RWPE1 (cell line): ENCODE measurements at regions not wholly inside any gene's neighbourhood (a gene's known extent, or its start where the extent isn't known, plus 50 kb on each side); places are given as distances from the start of the nearest gene placed in this dataset.

ENCODE experiments used
- CTCF ChIA-PET: fragments of 350-600 bp; sonication (Branson Sonifier 250); formaldehyde crosslinking; extraction: SDS; loops from one replicate; lab custom pipeline; 2021; lab: Yijun Ruan, JAX
- POLR2A ChIA-PET: fragments of 400-600 bp; formaldehyde crosslinking; extraction: SDS; loops from one replicate; lab custom pipeline; 2020; ENCODE audit warnings: antibody characterized with exemption; ENCODE audit not compliant: low non-redundant PET; lab: Yijun Ruan, JAX
- DNase-seq: peaks from one replicate; pipeline ENCODE4 v3.0.0; 2012; ENCODE audit warnings: low spot score
- H3K27ac ChIP-seq: fragments of 450-650 bp; 2 replicates; pipeline ENCODE4 v1.5.1; 2017
- CTCF ChIP-seq: fragments of 450-650 bp; conservative IDR thresholded peaks from 2 replicates; pipeline ENCODE4 v1.5.1; 2017; ENCODE audit warnings: low read depth, mild to moderate bottlenecking

- no peak overlapping the region for H3K27ac ChIP-seq
- DNase-seq, result no peak
- no peak for TF ChIP-seq CTCF
- POLR2A ChIA-PET, result no interaction called here
- CTCF ChIA-PET, result interaction anchor here (0.7 kb wide), 1 partner anchor 12 kb away, joined by 4 read pairs; no protein-coding TSS in a partner anchor
Measured at GRCh38 chr6:167702241-167702827, 124.4 kb upstream of the AFDN start.

GRCh38 chr6:167703347-167703746 is 123.4 kb upstream of the AFDN start:
- POLR2A ChIA-PET, result no interaction called here
- no peak for TF ChIP-seq CTCF
- no peak overlapping the region for H3K27ac ChIP-seq
- no peak for DNase-seq
- CTCF ChIA-PET, result interaction anchor here (0.6 kb wide), 1 partner anchor 56 kb away, joined by 3 read pairs; no protein-coding TSS in a partner anchor

- ChIA-PET CTCF (interaction anchor here (0.6 kb wide), 1 partner anchor 55 kb away, joined by 3 read pairs; no protein-coding TSS in a partner anchor), POLR2A (no interaction called here)
Measured at GRCh38 chr6:167703781-167704180, 122.9 kb upstream of the AFDN start.

GRCh38 chr6:167704396-167704901 is 122.3 kb upstream of the AFDN start:
- ChIA-PET CTCF (interaction anchor here (0.7 kb wide), 1 partner anchor 780 kb away, joined by 3 read pairs; no protein-coding TSS in a partner anchor), POLR2A (no interaction called here)
- no peak for DNase-seq
- H3K27ac ChIP-seq, result no peak overlapping the region
- no peak for TF ChIP-seq CTCF

More at GRCh38 chr6:167703781-167704180, 122.9 kb upstream of the AFDN start:
- TF ChIP-seq CTCF, result no peak
- H3K27ac ChIP-seq, result no peak overlapping the region
- no peak for DNase-seq

GRCh38 chr6:167705211-167705750 is 121.4 kb upstream of the AFDN start:
- ChIA-PET CTCF (no interaction called here), POLR2A (no interaction called here)
- DNase-seq, result no peak
- TF ChIP-seq CTCF, result no peak
- H3K27ac ChIP-seq, result no peak overlapping the region

GRCh38 chr6:167706313-167707109 is 120.2 kb upstream of the AFDN start:
- ChIA-PET POLR2A (no interaction called here), CTCF (interaction anchor here (0.7 kb wide), 1 partner anchor 39 kb away, joined by 5 read pairs; no protein-coding TSS in a partner anchor)
- DNase-seq, result no peak
- no peak for TF ChIP-seq CTCF
- no peak overlapping the region for H3K27ac ChIP-seq
